ENCODE measurements at regions not wholly inside any gene's neighbourhood (a gene's known extent, or its start where the extent isn't known, plus 50 kb on each side); places are given as distances from the start of the nearest gene placed in this dataset.

- TF ChIP-seq ZNF426 (tag by site-specific recombination; IDR thresholded peaks at IDR 0.05) = no peak
Observed at GRCh38 chr22:49457946-49458707, 369.5 kb downstream of the BRD1 start (continued).

- POLR2A ChIA-PET = no interaction called here
Observed at GRCh38 chr22:49457146-49457545, 370.5 kb downstream of the BRD1 start.

GRCh38 chr22:49455595-49455994 lies 372.1 kb downstream of the BRD1 start:
- ChIA-PET CTCF (no interaction called here), POLR2A (no interaction called here)
- H3K9me3 ChIP-seq (ENCODE audit: control insufficient read depth, insufficient read depth, low read depth, low read length) = no peaks in the 10 kb centered on the region
- no peak for TF ChIP-seq ZNF23 (tag by site-specific recombination; IDR thresholded peaks at IDR 0.05; ENCODE audit: borderline replicate concordance)
- no peak for TF ChIP-seq ZNF138 (tag by site-specific recombination; IDR thresholded peaks at IDR 0.05; ENCODE audit: borderline replicate concordance)
- no peak for TF ChIP-seq ZNF449 (tag by site-specific recombination; IDR thresholded peaks at IDR 0.05)
- no peaks in the 10 kb centered on the region for H3K36me3 ChIP-seq (ENCODE audit: control insufficient read depth in 2 of 2, insufficient read depth in 1 of 2, low read length in 2 of 2)
- no peak overlapping the region for H3K4me3 ChIP-seq (ENCODE audit: low read depth, low read length)
- peaks cover 6% of the 10 kb centered on the region; the same call in 1 of the 2 replicates for H3K4me1 ChIP-seq (ENCODE audit: control insufficient read depth, insufficient read depth, low read length)
- no peak overlapping the region for H3K27ac ChIP-seq (ENCODE audit: extremely low read depth, low read depth, low read length)

More at GRCh38 chr22:49457146-49457545, 370.5 kb downstream of the BRD1 start:
- no peak overlapping the region for H3K27ac ChIP-seq (ENCODE audit: extremely low read depth, low read depth, low read length)
- peaks cover 9% of the 10 kb centered on the region for H3K4me1 ChIP-seq (ENCODE audit: control insufficient read depth, insufficient read depth, low read length)
- no peaks in the 10 kb centered on the region for H3K9me3 ChIP-seq (ENCODE audit: control insufficient read depth, insufficient read depth, low read depth, low read length)
- CTCF ChIA-PET = no interaction called here
- H3K36me3 ChIP-seq (ENCODE audit: control insufficient read depth in 2 of 2, insufficient read depth in 1 of 2, low read length in 2 of 2) = no peaks in the 10 kb centered on the region
- TF ChIP-seq PRDM4 (tag by site-specific recombination; IDR thresholded peaks at IDR 0.05) (no peak), ZNF362 (tag by site-specific recombination; IDR thresholded peaks at IDR 0.05) (no peak), PRDM1 (tag by site-specific recombination; IDR thresholded peaks at IDR 0.05) (no peak), ZEB2 (tag by site-specific recombination; IDR thresholded peaks at IDR 0.05) (no peak)
- H3K4me3 ChIP-seq (ENCODE audit: low read depth, low read length) = no peak overlapping the region

- Histone ChIP-seq H3K27ac (ENCODE audit: extremely low read depth, low read depth, low read length) (no peak overlapping the region), H3K4me3 (ENCODE audit: low read depth, low read length) (no peak overlapping the region), H3K9me3 (ENCODE audit: control insufficient read depth, insufficient read depth, low read depth, low read length) (no peaks in the 10 kb centered on the region), H3K36me3 (ENCODE audit: control insufficient read depth in 2 of 2, insufficient read depth in 1 of 2, low read length in 2 of 2) (no peaks in the 10 kb centered on the region), H3K4me1 (ENCODE audit: control insufficient read depth, insufficient read depth, low read length) (peaks cover 7% of the 10 kb centered on the region; the same call in 1 of the 2 replicates)
- CTCF ChIA-PET = no interaction called here
- POLR2A ChIA-PET = no interaction called here
- TF ChIP-seq ZNF521 (tag by site-specific recombination; IDR thresholded peaks at IDR 0.05) (no peak), ZBTB6 (tag by site-specific recombination; IDR thresholded peaks at IDR 0.05) (no peak), ZBTB8A (tag by site-specific recombination; IDR thresholded peaks at IDR 0.05) (no peak), ZNF560 (tag by site-specific recombination; IDR thresholded peaks at IDR 0.05; ENCODE audit: borderline replicate concordance) (no peak), ZSCAN5A (tag by site-specific recombination; IDR thresholded peaks at IDR 0.05) (no peak), REST (tag by site-specific recombination; IDR thresholded peaks at IDR 0.05) (no peak), ZBTB21 (tag by site-specific recombination; IDR thresholded peaks at IDR 0.05) (no peak), EGR2 (tag by site-specific recombination; IDR thresholded peaks at IDR 0.05; ENCODE audit: low read depth) (no peak), ZNF776 (tag by site-specific recombination; IDR thresholded peaks at IDR 0.05; ENCODE audit: borderline replicate concordance) (no peak)
Observed at GRCh38 chr22:49454726-49455125, 372.9 kb downstream of the BRD1 start.
